PC-9 (cell line): ENCODE measurements at regions not wholly inside any gene's neighbourhood (a gene's known extent, or its start where the extent isn't known, plus 50 kb on each side); places are given as distances from the start of the nearest gene placed in this dataset.

ENCODE experiments used
- CTCF ChIP-seq: fragments of 200-600 bp; sonication (generic); conservative IDR thresholded peaks from 2 replicates; pipeline ENCODE4 v1.6.1; 2017; ENCODE audit warnings: mixed run types, antibody characterized with exemption, mild to moderate bottlenecking, moderate library complexity
- EZH2 ChIP-seq: fragments of 200-600 bp; sonication (generic); IDR thresholded peaks from 2 replicates; pipeline ENCODE4 v1.8.0; 2017; ENCODE audit warnings: antibody characterized with exemption, low read depth

- TF ChIP-seq CTCF = no peak
- TF ChIP-seq EZH2 = no peak
These were observed 1105.9 kb upstream of the TENM3 start for GRCh38 chr4:181137351-181137750.
